T47D (cell line): ENCODE measurements at regions not wholly inside any gene's neighbourhood (a gene's known extent, or its start where the extent isn't known, plus 50 kb on each side); places are given as distances from the start of the nearest gene placed in this dataset.

ENCODE experiments used
- DNase-seq, 2 experiments: peaks; one replicate each; pipeline versions ENCODE4 v3.0.0 to v3.0.0-alpha.2; 2011 to 2012; ENCODE audit warnings: low read depth in 1 of 2, low spot score in 1 of 2
- JUND ChIP-seq: IDR thresholded peaks from 2 replicates; pipeline ENCODE4 v1.6.1; 2012; ENCODE audit warnings: low read depth
- in situ Hi-C: cut with HindIII; loops from 2 replicates; pipeline ENCODE4 v1.10.0; 2016; ENCODE audit warnings: low sequenced_read_pairs, low pct_unique_long_range_greater_than_20kb

GRCh38 chr5:35364350-35364749 is 134.1 kb upstream of the PRLR start:
- TF ChIP-seq JUND: no peak
- in situ Hi-C loops: no loop called here
- DNase-seq: peak in 1 of 2 experiments; percentile 42

- no peak for TF ChIP-seq JUND
- in situ Hi-C loops: no loop called here
- peak in 1 of 2 experiments; percentile 64 for DNase-seq
These were observed 133.2 kb upstream of the PRLR start for GRCh38 chr5:35363387-35363965.

GRCh38 chr5:35362772-35363171 is 132.5 kb upstream of the PRLR start:
- in situ Hi-C loops: no loop called here

GRCh38 chr5:35360671-35361070 is 130.4 kb upstream of the PRLR start:
- DNase-seq: no peak
- in situ Hi-C loops: no loop called here

More at GRCh38 chr5:35362772-35363171, 132.5 kb upstream of the PRLR start:
- TF ChIP-seq JUND: no peak
- DNase-seq: no peak

GRCh38 chr5:35359859-35360258 is 129.6 kb upstream of the PRLR start:
- in situ Hi-C loops: no loop called here
- no peak for TF ChIP-seq JUND
- no peak for DNase-seq

More at GRCh38 chr5:35360671-35361070, 130.4 kb upstream of the PRLR start:
- no peak for TF ChIP-seq JUND

- DNase-seq: peak in 1 of 2 experiments; percentile 97
- TF ChIP-seq JUND: peak; percentile 86
- in situ Hi-C loops: no loop called here
These were observed 127.7 kb upstream of the PRLR start for GRCh38 chr5:35357973-35358372.

GRCh38 chr5:35356725-35357124 is 126.4 kb upstream of the PRLR start:
- no peak for TF ChIP-seq JUND
- DNase-seq: no peak
- in situ Hi-C loops: no loop called here

GRCh38 chr5:35354751-35355150 is 124.5 kb upstream of the PRLR start:
- no peak for TF ChIP-seq JUND
- peak in 1 of 2 experiments; percentile 62 for DNase-seq
- in situ Hi-C loops: no loop called here

- DNase-seq: peak in 1 of 2 experiments; percentile 87
- no peak for TF ChIP-seq JUND
- in situ Hi-C loops: no loop called here
These were observed 114.9 kb upstream of the PRLR start for GRCh38 chr5:35345222-35345621.

- DNase-seq: no peak
- TF ChIP-seq JUND: no peak
- in situ Hi-C loops: no loop called here
These were observed 112.4 kb upstream of the PRLR start for GRCh38 chr5:35342664-35343063.

- no peak for DNase-seq
- TF ChIP-seq JUND: no peak
- in situ Hi-C loops: no loop called here
These were observed 110.9 kb upstream of the PRLR start for GRCh38 chr5:35341189-35341588.

- DNase-seq: no peak
- in situ Hi-C loops: no loop called here
- no peak for TF ChIP-seq JUND
These were observed 109.4 kb upstream of the PRLR start for GRCh38 chr5:35339616-35340100.

GRCh38 chr5:35339006-35339405 is 108.7 kb upstream of the PRLR start:
- TF ChIP-seq JUND: no peak
- no peak for DNase-seq
- in situ Hi-C loops: no loop called here

GRCh38 chr5:35338157-35338453 is 107.8 kb upstream of the PRLR start:
- TF ChIP-seq JUND: no peak
- peak in 1 of 2 experiments; percentile 63 for DNase-seq
- in situ Hi-C loops: no loop called here
